ENCODE measurements at regions not wholly inside any gene's neighbourhood (a gene's known extent, or its start where the extent isn't known, plus 50 kb on each side); places are given as distances from the start of the nearest gene placed in this dataset.

- no peak for TF ChIP-seq CTCF (IDR thresholded peaks at IDR 0.05)
- TF ChIP-seq POLR2A (IDR thresholded peaks at IDR 0.05) = no peak
- TF ChIP-seq POLR2AphosphoS5 (IDR thresholded peaks at IDR 0.05; ENCODE audit: insufficient read depth in 1 of 2, low read depth in 1 of 2) = no peak
Measured at GRCh38 chr15:38871638-38872037, 307.0 kb upstream of the RASGRP1 start.

Data from vagina (tissue), 2 donors.